Testis (tissue), 2 donors: ENCODE measurements at regions not wholly inside any gene's neighbourhood (a gene's known extent, or its start where the extent isn't known, plus 50 kb on each side); places are given as distances from the start of the nearest gene placed in this dataset.

Source experiments
- POLR2A ChIP-seq: fragments of 450-650 bp; IDR thresholded peaks from one replicate; pipeline ENCODE4 v1.6.1; 2017; ENCODE audit warnings: antibody characterized with exemption, mild to moderate bottlenecking, moderate library complexity
- TF ChIP-seq, protein P1 (sequence below), 3 experiments: fragments of 450-650 bp in 2 of 3; fragments of 200-600 bp in 1 of 3; sonication (generic) in 1 of 3; IDR thresholded peaks; one replicate each; pipeline ENCODE4 v1.5.1; 2016 to 2019; ENCODE audit warnings: antibody characterized with exemption in 3 of 3, mild to moderate bottlenecking in 2 of 3, moderate library complexity in 1 of 3

DNA sequence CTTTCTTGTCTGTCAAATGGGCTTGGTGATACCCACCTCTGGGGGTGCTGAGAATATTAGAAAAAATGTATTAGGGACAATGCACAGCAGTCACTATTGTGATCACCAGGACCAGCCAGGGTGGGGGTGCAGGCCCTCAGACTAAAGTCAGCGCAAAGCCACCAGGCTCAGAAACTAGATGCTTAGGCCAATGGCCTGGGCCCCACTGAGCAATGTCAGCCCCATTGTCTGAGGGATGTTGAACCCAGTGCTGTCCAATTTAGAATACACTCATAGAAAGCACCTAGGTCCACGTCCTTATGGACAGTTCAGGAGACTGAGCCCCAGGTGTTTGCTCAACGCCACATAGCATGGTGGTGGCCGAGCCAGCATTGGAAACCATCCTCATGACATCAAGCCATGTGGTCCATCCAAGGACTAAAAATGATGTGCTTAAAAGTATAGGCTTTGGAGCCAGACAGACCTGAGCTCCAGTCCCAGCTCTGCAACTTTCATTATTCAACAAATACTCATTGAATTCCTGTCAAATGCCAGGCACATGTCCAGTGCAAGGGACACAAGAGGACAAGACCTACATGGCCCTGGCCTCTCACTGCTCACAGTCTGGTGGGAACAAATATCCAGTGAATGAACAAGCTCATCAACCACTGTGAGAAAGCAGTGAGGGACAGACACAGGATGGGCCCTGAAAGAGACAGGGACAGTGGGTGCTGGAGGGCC is 273.8 kb downstream of the MATN1 start:
- TF ChIP-seq, protein P1, sequence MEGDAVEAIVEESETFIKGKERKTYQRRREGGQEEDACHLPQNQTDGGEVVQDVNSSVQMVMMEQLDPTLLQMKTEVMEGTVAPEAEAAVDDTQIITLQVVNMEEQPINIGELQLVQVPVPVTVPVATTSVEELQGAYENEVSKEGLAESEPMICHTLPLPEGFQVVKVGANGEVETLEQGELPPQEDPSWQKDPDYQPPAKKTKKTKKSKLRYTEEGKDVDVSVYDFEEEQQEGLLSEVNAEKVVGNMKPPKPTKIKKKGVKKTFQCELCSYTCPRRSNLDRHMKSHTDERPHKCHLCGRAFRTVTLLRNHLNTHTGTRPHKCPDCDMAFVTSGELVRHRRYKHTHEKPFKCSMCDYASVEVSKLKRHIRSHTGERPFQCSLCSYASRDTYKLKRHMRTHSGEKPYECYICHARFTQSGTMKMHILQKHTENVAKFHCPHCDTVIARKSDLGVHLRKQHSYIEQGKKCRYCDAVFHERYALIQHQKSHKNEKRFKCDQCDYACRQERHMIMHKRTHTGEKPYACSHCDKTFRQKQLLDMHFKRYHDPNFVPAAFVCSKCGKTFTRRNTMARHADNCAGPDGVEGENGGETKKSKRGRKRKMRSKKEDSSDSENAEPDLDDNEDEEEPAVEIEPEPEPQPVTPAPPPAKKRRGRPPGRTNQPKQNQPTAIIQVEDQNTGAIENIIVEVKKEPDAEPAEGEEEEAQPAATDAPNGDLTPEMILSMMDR (IDR thresholded peaks at IDR 0.05) = no peak
- no peak for TF ChIP-seq POLR2A
